Stimulated activated CD8-positive, alpha-beta memory T cell treated with anti-CD3 and anti-CD28 coated beads, Interleukin-7, amount 100 ng/mL, for 1 hour (primary cell): ENCODE measurements at regions not wholly inside any gene's neighbourhood (a gene's known extent, or its start where the extent isn't known, plus 50 kb on each side); places are given as distances from the start of the nearest gene placed in this dataset.
"Not testable (repeated sequence)": the region's sequence is repeated elsewhere in the genome, so short reads cannot be mapped to it uniquely, and the experiment has no call there.

ENCODE experiments used
- DNase-seq, 2 donors: peaks; one replicate each; pipeline ENCODE4 v3.0.0-alpha.2; 2020; ENCODE audit warnings: low read depth in 2 of 2

DNA sequence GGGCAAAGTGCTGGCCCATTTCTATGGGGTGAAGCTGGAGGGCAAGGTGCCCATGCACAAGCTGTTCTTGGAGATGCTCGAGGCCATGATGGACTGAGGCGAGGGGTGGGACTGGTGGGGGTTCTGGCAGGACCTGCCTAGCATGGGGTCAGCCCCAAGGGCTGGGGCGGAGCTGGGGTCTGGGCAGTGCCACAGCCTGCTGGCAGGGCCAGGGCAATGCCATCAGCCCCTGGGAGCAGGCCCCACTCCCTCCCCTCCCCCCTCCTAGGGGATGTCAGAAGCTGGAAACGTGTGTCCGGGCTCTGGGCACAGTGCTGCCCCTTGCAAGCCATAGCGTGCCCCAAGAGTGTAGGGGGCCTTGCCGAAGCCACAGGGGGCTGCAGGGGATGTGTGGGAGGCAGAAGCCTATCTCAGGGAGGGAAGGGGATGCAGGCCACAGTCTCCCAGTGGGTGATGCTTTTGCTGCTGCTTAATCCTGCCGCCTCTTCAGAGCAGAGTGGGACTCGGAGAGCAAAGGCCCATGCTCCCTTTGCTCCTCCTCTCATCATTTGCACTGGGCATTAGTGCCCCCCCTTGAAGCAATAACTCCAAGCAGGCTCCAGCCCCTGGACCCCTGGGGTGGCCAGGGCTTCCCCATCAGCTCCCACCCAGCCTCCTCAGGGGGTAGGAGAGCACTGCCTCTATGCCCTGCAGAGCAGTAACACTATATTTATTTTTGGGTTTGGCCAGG is 85.2 kb downstream of the MRPL57 start:
- not testable (repeated sequence) for DNase-seq

DNA sequence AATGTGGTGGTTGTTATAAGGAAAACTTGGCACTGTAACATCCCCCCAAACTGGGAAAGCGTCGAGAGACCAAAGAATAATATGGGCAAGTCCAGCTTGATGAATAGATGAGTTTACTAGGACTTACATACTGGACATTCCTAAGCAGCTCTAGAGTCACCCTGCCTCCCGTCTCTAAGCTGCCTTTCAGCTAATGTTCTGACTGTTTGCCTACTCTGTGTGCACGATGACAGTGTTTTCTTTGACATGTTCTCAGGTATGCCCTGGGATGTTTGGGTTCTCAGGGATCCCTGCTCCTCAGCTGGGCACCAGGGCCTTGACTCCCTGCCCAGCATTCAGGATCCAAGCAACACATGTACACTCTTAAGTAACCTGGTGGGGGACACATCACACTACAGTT is 87.5 kb downstream of the MRPL57 start:
- DNase-seq = not testable (repeated sequence)

DNA sequence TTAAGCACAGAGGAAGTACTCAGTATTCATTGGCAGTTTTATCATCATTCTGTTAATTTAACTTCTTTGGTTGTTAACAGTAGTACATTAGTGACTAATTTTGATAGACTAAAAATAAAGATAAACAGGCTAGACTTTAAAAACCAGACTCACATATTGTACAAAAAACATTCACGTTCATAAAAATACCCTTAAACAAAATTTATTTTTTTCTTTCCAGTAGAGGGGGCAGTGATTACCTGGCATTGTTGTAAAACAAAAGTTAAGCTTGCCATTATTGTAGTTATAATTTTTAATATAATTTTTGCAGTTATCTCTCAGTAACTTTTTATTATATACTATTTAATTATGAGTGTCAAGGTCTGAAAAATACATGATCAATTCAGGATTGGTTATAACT is 92.0 kb downstream of the MRPL57 start:
- not testable (repeated sequence) for DNase-seq

DNA sequence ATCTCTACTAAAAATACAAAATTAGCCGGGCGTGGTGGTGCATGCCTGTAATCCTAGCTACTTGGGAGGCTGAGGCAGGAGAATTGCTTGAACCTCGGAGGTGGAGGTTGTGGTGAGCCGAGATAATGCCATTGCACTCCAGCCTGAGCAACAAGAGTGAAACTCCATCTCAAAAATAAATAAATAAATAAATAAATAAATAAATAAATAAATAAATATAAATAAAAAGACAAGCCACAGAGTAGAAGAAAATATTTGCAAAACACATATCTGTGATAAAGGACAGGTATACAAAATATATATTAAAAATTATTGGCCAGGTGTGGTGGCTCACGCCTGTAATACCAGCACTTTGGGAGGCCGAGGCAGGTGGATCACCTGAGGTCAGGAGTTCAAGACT is 96.0 kb downstream of the MRPL57 start:
- not testable (repeated sequence) for DNase-seq

DNA sequence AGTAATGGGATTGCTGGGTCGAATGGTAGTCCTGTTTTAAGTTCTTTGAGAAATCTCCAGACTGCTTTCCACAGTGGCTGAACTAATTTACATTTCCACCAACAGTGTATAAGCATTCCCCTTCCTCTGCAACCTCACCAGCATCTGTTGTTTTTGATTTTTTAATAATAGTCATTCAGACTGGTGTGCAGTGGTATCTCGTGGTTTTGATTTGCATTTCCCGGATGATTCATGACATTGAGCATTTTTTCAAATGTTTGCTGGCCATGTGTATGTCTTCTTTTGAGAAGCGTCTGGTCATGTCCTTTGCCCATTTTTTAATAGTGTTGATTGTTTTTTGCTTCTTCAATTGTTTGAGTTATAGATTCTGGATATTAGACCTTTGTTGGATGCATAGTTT is 98.0 kb downstream of the MRPL57 start:
- DNase-seq = not testable (repeated sequence)

DNA sequence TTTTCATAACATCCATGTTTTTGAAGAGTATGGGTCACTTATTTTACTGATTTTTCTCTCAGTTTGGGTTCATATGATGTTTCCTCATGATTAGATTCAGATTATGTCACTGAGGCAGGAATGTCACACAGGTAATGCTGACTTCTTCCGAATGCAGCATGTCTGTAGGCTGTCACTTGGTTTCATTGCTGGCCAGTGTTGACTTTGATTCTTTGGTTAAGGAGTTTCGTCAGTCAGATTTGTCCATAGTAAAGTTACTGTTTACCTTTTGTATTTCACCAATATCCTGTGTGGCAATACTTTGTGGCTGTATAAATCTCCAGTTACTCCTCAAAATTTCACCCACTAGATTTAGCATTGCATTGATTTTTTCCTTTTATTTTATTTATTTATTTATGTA is 105.6 kb downstream of the MRPL57 start:
- no peak for DNase-seq

DNA sequence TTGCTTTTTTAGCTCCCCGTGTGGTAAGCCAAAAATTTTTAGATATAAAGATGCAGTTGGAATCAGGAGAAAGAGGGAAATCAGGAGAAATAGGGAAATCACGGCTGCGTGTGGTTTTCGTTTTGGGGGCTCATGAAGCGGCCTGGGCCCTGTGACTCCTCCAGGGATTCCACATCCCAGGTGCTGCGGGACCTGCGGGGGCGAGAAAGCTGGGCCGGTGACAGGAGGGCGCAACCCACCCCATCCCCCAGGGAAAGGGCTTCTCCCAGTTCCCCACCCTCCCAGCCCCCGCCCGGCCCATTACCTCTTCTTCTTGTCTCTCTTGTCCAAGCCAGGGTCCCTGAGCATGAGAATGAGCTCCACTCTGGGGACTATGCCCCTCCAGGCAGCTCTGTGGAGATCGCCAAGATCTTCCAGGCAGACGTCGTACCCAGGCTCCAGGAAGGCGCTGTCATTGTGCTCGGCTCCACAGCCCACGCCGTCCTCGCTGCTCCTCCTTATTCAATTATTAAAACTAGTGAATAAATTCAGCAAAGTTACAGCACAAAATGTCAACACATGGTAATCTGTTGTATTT is 111.0 kb downstream of the MRPL57 start:
- no peak for DNase-seq

DNA sequence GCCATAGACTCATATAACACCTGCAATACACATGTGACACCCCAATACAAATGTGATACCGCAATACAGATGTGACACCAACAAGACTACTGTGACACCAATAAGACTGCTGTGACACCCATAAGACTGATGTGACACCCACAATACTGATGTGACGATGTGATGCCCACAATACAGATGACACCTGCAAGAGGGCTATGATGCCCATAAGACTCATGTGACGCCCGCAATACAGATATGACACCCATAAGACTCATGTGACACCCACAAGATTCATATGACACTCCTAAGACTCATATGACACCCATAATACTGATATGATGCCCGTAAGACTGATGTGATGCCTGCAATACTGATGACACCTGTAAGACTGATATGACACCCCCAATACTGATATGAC is 113.0 kb downstream of the MRPL57 start:
- DNase-seq = no peak

DNA sequence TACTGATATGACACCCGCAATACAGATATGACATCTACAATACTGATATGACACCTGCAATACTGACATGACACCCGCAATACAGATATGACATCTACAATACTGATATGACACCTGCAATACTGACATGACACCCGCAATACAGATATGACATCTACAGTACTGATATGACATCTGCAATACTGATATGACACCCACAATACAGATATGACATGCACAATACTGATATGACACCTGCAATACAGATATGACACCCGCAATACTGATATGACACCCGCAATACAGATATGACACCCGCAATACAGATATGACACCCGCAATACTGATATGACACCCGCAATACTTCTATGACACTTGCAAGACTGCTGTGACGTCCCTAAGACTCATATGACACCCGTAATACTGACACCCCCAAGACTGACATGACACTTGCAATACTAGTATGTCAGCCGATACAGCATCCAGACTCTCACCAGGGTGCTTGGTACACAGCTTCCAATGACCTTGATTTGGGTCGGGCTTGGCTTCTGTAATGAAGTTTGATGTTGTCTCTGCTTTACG is 114.1 kb downstream of the MRPL57 start:
- not testable (repeated sequence) for DNase-seq

DNA sequence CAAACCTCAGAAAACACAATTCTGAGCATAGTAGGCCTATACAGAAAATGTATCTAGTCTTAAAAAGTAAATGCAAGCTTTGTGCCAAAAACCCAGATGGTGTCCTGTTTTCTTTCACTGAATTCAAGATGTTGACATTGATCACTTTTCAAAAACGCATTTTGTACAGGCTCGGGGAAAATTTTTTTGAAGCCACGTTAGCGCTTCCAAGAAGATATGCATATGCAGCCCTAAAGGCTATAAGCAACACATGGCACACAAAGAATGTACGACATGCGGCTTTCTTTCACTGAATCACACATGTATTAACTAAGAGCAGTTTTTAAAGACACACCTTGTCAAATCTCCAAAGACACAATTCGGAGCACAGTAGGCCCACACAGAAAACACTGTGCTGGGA is 115.4 kb downstream of the MRPL57 start:
- no peak for DNase-seq

DNA sequence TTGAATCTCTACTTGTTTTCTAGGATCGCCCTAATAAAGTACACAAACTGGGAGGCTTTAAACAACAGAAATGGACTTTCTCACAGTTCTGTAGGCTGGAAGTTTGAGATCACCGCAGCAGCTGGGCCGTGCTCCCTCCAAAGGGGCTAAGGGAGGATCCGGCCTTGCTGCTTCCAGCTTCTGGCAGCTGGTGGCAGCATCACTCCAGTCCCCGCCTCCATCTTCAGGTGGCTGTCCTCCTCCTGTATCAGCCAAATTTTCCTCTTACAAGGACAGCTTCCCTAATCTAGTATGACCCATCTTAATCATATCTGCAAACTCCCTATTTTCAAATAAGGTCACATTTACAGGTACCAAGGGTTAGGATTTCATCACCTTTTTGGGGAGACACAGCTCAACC is 120.5 kb downstream of the MRPL57 start:
- DNase-seq = not testable (repeated sequence)

DNA sequence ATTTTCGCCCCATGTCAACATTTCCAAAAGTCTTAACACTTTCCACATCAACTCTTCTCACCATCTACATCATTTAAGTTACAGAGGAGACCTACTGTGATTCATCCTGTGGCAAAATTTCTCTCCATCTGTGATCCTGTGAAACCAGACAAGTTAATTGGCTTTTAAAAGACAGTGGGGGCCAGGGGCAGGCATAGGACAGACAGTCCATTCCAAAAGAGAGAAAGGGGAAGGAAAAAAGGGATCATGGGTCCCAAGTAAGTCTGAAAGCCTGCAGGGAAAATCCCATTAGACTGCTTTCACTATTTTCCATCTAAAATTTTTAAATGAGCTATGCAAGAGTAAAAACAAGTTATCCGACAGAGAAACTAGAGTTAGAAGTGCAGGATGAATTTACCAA is 121.0 kb downstream of the MRPL57 start:
- DNase-seq = no peak

DNA sequence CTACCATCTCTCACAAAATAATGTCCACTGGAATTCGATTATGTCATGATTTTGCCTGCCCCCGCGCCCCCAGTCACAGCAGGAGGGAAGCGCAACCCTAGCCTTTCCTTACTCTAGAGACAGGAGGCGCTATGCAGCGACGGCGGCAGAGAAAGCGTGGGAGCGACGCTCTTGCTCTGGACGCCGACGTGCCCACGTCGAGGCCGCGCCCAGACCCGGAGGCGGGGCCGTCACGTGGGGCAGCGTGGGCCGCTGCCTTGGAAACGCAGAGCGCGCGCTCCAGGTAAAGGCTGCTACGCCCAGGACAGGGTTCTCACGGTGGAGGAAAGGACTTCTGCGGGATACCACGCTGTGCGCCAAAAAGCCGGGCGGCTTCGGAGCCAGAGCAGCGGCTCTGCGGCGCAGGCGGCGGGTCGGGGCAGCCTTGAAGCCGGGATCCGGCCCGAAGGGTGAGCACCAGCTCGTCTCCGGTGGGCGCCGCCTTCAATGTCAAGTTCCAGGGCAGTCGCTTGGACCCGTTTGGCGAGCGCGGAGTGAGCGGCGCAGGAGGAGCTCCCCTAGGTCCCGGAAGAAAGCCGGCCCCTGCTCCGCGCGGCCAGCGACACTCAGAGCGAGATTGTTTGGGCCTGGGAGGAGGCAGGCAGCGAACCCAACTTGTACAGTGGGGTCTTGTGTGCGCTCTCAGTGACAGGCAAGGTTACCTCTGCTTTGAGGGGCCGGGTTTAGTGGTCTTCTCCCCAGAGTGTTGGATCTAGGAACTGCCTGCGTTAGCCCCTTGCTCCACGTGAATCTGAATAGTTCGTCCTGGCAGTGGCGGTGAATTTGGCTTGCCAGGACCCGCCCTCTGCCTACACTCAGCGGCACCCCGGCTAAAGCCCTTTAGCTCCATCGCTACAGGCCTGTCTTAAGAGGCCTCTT is 121.7 kb downstream of the MRPL57 start:
- DNase-seq = peak; percentile 67 to 72

DNA sequence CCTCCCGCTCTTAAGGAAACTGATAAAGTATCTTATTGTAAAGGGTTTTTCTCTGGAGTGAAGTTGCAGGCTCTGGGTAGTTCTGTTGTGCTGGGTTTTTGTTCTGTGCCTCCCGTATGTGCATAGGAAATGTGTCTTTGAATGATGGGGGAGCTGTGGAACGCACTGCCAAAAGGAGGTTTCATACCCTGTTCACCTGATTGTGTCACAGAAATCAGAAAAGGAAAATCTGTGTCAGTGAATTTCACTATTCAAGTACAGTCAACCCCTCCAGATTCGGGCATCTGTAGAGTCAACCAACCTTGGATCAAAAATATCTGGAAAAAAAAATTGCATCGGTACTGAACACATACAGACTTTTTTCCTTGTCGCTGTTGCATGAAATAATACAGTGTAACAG is 127.8 kb downstream of the MRPL57 start:
- DNase-seq = no peak

DNA sequence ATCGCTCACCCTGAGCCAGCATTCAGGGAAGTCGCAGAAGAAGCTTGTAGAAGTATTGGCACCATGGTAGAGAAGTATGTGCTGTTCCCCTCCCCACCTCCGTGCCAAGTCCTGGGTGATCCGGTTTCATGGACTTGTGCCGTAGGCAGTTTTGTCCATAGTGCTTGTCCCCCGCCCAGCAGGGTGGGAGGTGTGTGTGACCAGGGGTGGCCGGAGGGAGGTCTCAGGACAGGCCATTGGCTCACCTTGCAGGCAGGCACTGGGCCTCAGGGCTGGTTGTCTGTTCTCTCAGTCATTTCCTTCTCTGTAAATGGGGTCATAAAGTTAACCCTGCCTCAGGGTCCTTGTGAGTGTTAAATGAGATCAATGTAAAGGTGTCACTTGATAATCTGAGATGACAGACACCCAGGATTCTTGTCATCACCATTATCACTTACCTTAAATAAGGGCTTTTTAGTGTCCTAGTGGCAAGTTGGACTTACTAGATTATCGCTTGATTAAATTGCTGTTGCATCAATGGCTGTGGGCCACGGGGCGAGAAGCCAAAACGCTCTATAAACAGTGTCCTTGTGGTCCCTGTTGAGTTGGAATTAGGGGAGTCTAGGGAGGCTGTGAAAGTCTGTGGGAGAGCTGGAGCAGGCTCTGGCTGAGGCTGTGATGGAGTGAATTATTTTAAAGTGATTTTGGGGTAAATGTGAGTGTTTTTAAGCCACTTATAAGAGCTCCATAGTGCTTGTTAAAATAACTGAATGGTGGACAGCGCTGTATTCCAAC is 130.0 kb downstream of the MRPL57 start:
- DNase-seq = not testable (repeated sequence)

DNA sequence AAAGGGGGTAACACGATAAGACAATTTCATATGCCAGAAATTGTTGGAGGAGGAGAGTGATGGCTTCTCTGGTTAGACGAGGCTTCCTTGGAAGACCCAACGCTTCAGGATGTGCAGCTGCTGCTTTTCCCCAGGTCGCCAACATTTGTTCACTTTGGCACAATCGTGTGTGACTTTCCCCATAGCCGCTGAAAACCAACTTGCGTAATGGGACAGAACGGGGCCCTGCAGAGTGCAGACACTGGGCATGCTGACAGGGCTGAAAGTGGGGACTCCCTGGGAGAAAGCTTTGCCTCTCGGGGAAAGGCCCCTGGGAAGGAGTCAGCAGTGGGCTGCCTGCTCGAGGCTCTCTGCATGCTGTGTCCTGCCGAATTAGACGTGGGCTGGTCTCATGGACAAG is 130.7 kb downstream of the MRPL57 start:
- not testable (repeated sequence) for DNase-seq

DNA sequence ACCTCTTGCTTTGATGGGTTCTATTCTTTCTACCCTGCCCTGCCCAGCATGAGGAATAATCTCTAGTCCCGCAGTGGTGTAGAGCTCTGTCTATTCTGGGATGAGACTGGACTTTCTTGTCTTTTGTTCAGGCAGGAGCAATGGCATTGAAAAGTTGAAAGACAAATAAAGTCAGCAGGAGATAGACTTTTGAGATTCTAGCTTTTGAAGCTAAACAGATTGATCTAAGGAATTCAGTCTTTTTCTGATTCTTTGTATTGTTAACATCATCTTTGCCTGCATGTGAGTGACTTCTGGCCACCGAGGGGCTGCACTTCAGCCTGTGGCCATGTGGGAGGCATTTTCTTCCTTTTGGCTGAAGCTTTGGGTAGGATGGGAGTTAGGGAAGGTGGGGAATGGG is 132.4 kb downstream of the MRPL57 start:
- no peak for DNase-seq

DNA sequence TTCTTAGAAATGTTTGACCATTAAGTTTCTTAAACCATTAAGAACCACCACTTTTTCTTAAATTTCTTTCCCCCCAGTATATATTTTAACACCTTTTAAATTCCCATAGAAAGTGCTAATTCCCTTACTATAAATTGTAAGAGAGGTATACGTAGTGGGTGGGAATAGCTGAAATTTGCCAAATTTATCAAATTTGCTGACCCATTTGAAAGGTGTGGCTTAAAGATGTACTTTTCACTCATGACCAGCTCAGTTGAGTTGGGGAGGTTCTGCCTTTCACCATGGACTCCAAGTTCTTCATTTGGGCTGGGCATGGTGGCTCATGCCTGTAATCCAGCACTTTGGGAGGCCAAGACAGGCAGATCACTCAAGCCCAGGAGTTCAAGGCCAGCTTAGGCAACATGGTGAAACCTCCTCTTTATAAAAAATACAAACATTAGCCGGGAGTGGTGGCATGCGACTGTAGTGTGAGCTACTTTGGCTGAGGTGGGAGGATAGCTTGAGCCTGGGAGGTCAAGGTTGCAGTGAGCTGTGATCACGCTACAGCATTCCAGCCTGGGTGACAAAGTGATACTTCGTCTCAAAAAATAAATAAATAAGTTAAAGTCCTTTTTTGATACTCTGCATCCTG is 133.2 kb downstream of the MRPL57 start:
- DNase-seq = no peak

DNA sequence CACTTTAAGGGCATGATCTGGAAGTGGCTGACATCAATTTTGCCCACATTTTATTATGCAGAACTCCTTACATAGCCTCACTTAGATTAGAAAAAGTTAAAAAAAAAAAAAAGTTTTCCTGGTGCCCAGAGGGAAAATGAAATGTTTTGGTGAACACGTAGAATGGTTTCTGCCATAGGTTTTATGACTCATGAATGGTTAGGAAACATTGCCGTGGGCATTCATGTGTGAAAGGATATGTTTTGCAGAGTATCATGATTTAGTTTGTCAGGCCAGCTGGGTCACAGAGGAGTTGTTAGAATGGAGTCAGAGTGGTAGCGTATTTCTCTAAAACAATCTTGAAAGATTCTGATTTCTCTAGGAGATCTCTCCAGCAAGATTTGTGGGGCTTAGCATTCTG is 133.8 kb downstream of the MRPL57 start:
- no peak for DNase-seq

DNA sequence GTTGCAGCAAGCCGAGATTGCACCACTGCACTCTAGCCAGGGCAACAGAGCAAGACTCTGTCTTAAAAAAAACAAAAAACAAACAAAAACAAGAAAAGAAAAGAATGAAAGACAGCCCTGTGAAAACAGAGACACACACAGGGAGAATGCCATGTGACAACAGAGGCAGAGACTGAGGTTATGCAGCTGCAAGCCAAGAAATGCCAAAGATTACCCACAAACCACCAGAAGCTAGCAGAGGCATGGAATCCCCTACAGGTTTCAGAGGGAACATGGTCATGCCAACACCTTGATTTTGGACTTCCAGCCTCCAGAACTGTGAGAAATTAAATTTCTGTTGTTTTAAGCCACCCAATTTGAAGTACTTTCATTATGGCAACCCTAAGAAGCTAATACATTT is 138.5 kb downstream of the MRPL57 start:
- not testable (repeated sequence) for DNase-seq

DNA sequence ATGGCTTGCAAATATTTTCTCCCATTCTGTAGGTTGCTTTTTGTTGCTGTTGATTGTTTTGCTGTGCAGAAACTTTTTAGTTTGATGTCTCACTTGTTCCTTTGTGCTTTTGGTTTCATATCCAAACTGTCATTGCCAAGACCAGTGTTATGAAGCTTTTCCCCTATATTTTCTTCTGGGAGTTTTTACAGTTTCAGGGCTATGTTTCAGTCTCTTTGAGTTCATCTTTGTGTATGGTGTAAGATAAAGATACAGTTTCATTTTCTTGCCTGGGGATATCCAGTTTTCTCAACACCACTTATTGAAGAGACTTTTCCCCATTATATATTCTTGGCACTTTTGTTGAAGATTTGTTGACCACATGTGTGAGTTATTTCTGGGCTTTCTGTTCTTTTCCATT is 139.9 kb downstream of the MRPL57 start:
- DNase-seq = no peak
